CD1c-positive myeloid dendritic cell (primary cell): ENCODE measurements at regions not wholly inside any gene's neighbourhood (a gene's known extent, or its start where the extent isn't known, plus 50 kb on each side); places are given as distances from the start of the nearest gene placed in this dataset.

Experiments
- DNase-seq: peaks from one replicate; pipeline ENCODE4 v3.0.0-alpha.2; 2016; ENCODE audit errors: extremely low spot score

- no peak for DNase-seq
Observed at GRCh38 chr11:11078344-11079086, 220.7 kb upstream of the ZBED5 start.

GRCh38 chr11:11077898-11078297 is 220.0 kb upstream of the ZBED5 start:
- no peak for DNase-seq

- DNase-seq: no peak
Observed at GRCh38 chr11:11076879-11077278, 219.0 kb upstream of the ZBED5 start.

GRCh38 chr11:11076276-11076675 is 218.4 kb upstream of the ZBED5 start:
- DNase-seq: no peak

GRCh38 chr11:11075515-11076171 is 217.8 kb upstream of the ZBED5 start:
- DNase-seq: no peak

- DNase-seq: no peak
Observed at GRCh38 chr11:11074686-11075335, 217.0 kb upstream of the ZBED5 start.

GRCh38 chr11:11073996-11074395 is 216.1 kb upstream of the ZBED5 start:
- no peak for DNase-seq

- no peak for DNase-seq
Observed at GRCh38 chr11:11072067-11072466, 214.2 kb upstream of the ZBED5 start.

GRCh38 chr11:11071486-11071885 is 213.6 kb upstream of the ZBED5 start:
- no peak for DNase-seq

- DNase-seq: no peak
Observed at GRCh38 chr11:11070976-11071375, 213.1 kb upstream of the ZBED5 start.

GRCh38 chr11:11069841-11070835 is 212.3 kb upstream of the ZBED5 start:
- no peak for DNase-seq

- DNase-seq: no peak
Observed at GRCh38 chr11:11068113-11068512, 210.3 kb upstream of the ZBED5 start.

- no peak for DNase-seq
Observed at GRCh38 chr11:11065396-11065795, 207.5 kb upstream of the ZBED5 start.

- no peak for DNase-seq
Observed at GRCh38 chr11:11057472-11057854, 199.6 kb upstream of the ZBED5 start.

GRCh38 chr11:11056749-11057471 is 199.1 kb upstream of the ZBED5 start:
- no peak for DNase-seq

GRCh38 chr11:11056316-11056715 is 198.5 kb upstream of the ZBED5 start:
- no peak for DNase-seq

GRCh38 chr11:11047851-11048610 is 190.2 kb upstream of the ZBED5 start:
- no peak for DNase-seq

GRCh38 chr11:11046781-11047180 is 188.9 kb upstream of the ZBED5 start:
- no peak for DNase-seq

GRCh38 chr11:11045156-11045930 is 187.5 kb upstream of the ZBED5 start:
- no peak for DNase-seq
